ENCODE measurements at regions not wholly inside any gene's neighbourhood (a gene's known extent, or its start where the extent isn't known, plus 50 kb on each side); places are given as distances from the start of the nearest gene placed in this dataset.

DNA sequence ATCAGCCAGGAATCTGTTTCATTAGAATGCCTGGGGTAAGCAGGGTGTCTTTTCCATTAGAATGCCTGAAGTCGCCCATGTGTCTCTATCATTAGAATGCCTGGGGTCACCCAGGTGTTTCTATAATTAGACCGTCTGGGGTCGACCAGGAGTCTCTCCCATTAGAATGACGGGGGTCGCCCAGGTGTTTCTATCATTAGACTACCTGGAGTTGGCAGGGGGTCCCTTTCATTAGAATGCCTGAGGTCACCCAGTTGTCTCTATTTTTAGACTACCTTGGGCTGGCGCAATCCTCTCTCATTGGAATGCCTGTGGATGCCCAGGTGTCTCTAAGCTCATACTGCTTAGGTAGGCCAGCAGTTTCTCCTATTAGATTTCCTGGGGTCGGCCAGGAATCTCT lies 1447.6 kb downstream of the UQCRFS1 start:
- TF ChIP-seq FOS (IDR thresholded peaks at IDR 0.05; ENCODE audit: borderline replicate concordance, insufficient read depth, low read length), result no peak
- TF ChIP-seq, protein P1, sequence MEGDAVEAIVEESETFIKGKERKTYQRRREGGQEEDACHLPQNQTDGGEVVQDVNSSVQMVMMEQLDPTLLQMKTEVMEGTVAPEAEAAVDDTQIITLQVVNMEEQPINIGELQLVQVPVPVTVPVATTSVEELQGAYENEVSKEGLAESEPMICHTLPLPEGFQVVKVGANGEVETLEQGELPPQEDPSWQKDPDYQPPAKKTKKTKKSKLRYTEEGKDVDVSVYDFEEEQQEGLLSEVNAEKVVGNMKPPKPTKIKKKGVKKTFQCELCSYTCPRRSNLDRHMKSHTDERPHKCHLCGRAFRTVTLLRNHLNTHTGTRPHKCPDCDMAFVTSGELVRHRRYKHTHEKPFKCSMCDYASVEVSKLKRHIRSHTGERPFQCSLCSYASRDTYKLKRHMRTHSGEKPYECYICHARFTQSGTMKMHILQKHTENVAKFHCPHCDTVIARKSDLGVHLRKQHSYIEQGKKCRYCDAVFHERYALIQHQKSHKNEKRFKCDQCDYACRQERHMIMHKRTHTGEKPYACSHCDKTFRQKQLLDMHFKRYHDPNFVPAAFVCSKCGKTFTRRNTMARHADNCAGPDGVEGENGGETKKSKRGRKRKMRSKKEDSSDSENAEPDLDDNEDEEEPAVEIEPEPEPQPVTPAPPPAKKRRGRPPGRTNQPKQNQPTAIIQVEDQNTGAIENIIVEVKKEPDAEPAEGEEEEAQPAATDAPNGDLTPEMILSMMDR (IDR thresholded peaks at IDR 0.05; ENCODE audit: extremely low read depth in 1 of 2, insufficient read depth in 1 of 2, low read depth in 1 of 2, low read length in 2 of 2), result no peak
- TF ChIP-seq EZH2 (IDR thresholded peaks at IDR 0.05; ENCODE audit: borderline replicate concordance, low read depth, low read length, severe bottlenecking), result no peak

Data from endothelial cell of umbilical vein (primary cell).